Astrocyte (in vitro differentiated cells and primary cell): ENCODE measurements at regions not wholly inside any gene's neighbourhood (a gene's known extent, or its start where the extent isn't known, plus 50 kb on each side); places are given as distances from the start of the nearest gene placed in this dataset.

Source experiments
- EZH2 ChIP-seq: IDR thresholded peaks from 2 replicates; pipeline ENCODE4 v1.6.1; 2012; ENCODE audit warnings: mild to moderate bottlenecking, low read length, inconsistent platforms; ENCODE audit not compliant: insufficient read depth
- TF ChIP-seq, protein P1 (sequence below): IDR thresholded peaks from 2 replicates; pipeline ENCODE4 v1.5.1; 2011; ENCODE audit warnings: low read depth, mild to moderate bottlenecking, inconsistent platforms, low read length, moderate library complexity; ENCODE audit not compliant: insufficient read depth

DNA sequence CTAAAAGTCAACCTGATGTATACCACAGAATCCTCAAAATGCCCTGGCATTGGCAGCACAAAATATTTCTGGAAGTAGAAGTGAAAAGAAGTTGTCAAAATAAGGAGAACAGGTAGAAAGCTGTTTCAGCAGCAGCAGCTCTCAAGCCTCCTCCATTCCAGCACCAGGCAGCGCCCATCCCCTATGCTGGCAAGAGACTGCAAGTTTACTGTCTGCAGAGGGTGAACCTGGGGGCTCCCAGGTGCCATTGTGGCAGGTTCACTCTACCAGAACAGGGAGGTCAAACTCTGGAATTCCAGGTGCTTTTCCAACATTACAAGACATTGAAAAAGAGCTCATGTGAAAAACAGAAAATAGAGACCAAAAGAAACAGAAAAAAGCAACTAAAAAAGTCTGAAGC, 128.8 kb upstream of the CTTNBP2NL start:
- TF ChIP-seq, protein P1, sequence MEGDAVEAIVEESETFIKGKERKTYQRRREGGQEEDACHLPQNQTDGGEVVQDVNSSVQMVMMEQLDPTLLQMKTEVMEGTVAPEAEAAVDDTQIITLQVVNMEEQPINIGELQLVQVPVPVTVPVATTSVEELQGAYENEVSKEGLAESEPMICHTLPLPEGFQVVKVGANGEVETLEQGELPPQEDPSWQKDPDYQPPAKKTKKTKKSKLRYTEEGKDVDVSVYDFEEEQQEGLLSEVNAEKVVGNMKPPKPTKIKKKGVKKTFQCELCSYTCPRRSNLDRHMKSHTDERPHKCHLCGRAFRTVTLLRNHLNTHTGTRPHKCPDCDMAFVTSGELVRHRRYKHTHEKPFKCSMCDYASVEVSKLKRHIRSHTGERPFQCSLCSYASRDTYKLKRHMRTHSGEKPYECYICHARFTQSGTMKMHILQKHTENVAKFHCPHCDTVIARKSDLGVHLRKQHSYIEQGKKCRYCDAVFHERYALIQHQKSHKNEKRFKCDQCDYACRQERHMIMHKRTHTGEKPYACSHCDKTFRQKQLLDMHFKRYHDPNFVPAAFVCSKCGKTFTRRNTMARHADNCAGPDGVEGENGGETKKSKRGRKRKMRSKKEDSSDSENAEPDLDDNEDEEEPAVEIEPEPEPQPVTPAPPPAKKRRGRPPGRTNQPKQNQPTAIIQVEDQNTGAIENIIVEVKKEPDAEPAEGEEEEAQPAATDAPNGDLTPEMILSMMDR = no peak
- no peak for TF ChIP-seq EZH2
